ENCODE measurements at regions not wholly inside any gene's neighbourhood (a gene's known extent, or its start where the extent isn't known, plus 50 kb on each side); places are given as distances from the start of the nearest gene placed in this dataset.

DNA sequence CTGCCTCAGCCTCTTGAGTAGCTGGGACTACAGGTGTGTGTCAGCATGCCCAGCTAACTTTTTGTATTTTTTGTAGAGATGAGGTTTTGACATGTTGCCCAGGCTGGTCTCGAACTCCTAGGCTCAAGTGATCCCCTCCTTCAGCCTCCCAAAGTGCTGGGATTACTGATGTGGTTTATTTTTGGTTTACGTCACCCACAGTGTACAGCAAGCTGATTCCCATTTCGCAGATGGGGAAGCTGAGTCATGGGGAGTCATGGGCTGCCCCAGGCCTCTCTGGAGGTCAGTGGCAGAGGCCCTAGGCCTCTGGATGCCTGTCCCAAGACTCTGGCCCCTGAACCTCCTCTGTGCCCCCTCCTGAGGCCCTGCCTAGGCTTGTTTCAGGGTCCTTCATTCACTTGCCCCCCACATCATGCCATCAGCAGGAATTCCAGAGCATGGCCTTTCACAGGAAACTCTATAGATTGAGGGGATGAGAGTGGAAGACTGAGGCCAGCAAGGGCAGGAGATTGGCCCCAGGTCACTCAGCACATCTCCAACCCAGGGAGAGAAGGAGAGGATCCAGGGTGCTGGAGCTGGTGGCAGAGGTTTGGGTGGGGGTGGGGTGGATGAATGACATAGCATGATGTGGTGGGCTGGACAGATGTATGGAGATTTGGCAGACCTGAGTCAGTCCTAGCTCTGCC, 266.0 kb downstream of the PTPRU start:
- TF ChIP-seq, protein P1, sequence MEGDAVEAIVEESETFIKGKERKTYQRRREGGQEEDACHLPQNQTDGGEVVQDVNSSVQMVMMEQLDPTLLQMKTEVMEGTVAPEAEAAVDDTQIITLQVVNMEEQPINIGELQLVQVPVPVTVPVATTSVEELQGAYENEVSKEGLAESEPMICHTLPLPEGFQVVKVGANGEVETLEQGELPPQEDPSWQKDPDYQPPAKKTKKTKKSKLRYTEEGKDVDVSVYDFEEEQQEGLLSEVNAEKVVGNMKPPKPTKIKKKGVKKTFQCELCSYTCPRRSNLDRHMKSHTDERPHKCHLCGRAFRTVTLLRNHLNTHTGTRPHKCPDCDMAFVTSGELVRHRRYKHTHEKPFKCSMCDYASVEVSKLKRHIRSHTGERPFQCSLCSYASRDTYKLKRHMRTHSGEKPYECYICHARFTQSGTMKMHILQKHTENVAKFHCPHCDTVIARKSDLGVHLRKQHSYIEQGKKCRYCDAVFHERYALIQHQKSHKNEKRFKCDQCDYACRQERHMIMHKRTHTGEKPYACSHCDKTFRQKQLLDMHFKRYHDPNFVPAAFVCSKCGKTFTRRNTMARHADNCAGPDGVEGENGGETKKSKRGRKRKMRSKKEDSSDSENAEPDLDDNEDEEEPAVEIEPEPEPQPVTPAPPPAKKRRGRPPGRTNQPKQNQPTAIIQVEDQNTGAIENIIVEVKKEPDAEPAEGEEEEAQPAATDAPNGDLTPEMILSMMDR (IDR thresholded peaks at IDR 0.05): no peak
- TF ChIP-seq EZH2 (IDR thresholded peaks at IDR 0.05): no peak
- TF ChIP-seq EZH2phosphoT487 (IDR thresholded peaks at IDR 0.05): no peak

Data from neural progenitor cell (in vitro differentiated cells).